ENCODE measurements at regions not wholly inside any gene's neighbourhood (a gene's known extent, or its start where the extent isn't known, plus 50 kb on each side); places are given as distances from the start of the nearest gene placed in this dataset.

DNA sequence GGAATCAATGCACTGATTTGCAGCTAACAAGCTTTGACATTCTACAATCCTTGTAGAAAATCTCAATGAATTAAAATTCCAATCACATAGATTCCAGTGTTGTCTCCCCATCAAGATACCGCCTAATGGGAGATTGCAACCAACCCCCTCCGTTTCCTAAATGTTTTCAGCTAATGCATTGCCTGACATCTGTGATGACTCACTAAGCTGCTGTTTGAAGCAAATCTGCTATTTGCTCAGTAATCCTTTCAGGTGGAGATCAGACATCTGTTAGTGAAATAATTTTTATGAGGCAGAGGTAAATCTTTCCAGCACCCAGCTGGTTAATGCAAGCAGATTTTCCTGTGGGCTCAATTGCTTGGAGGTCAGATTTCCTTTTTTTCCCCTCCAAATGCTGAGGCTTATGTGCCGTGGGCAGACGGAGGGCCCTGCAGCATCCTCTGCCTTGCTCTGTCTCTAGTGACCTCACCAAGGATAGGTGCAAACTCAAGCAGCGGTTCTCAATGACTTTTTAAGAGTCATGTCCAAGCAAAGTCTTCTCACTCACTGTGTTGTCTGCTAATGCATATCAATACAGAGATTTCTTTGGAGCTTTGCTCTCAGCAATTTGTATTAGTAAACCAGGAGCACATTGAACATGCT, 91.1 kb upstream of the RAB3GAP2 start:
- DNase-seq (ENCODE audit: low spot score), result no peak

DNA sequence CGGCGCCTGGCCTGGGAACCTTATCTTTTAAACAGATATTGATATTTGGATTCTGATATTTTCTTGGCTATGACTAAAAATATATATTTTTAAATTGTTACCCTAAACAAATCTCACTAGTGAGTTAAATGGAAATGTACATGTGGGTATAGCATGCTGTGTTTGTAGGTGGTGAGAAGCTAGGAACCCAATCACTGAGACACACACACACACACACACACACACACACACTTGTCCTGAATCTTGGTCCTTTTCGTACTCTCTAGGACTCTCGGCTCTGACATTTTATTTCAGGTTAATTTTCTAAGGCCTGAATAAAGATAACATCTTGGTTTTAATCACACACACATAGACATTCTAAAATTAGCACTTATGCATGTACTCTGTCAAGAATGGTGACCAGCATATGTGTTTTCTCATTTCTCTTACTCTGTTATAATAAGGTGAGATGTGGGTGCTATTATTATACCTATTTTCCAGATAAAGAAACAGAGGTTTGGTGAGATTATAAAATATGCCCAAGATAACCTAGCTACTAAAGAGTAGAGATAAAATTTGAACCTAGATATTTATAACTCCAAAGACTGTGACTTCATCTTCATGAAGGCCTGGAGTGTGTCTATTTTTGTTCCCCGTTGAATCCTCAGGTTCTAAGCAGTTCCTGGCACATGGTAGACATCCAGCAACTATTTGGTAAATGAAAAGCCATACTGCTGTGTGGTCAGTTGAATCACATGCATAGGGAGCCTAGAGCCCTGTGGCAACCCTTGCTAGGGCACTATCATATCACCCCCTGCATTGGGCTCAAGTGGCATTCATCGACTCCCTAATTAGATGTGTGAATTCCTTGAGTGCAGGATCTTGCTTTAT, 85.0 kb upstream of the RAB3GAP2 start:
- DNase-seq (ENCODE audit: low spot score), result no peak

DNA sequence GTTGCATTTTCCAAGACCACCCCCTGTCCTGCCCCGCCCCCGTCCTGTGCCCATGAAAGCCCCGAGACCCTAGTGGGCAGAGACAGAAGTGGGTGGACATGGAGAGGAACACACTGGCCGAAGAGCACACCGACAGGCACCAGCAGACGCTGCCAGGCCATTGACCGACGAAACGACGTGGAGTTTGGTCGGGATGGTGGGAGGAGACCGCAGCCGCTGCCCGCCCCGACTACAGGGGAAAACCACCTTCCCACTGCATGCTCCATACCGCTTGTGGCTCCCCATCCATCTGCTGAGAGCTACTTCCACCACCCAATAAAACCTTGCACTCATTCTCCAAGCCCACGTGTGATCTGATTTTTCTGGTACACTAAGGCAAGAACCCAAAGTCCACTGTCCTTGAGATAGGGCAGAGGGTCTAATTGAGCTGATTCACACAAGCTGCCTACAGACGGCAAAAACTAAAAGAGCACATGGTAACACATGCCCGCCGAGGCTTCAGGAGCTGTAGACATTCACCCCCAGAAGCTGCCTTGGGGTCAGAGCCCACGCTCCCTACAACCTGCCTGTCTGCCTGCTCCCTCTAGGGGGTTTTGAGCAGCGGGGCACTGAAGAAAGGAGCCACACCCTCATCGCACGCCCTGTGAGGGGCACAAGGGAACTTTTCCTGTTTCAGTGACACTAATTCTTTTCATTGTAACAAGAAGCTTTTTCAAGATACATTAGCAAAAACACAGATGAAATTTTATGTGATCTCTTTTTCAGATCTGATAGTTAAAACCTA, 81.2 kb upstream of the RAB3GAP2 start:
- DNase-seq (ENCODE audit: low spot score), result no peak

DNA sequence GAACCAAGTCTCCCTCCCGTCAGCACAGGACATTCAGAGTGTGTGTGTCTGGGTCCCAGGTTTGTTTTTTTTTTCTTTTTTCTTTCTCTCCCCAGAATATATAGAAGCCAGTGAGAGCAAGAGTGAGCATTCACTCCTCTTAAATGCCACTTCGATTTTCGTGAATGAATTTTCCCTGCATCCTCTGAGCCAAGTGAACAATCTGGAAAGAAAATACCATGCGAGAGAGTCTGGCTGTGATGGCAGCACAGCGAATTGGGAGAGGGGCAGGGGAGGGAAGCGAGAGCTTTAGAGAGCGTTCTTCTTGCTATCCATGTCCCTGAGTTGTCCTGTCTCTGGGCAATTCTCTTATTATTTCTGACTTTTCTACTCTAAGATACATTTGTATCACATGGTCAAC, 76.0 kb upstream of the RAB3GAP2 start:
- no peak for DNase-seq (ENCODE audit: low spot score)

DNA sequence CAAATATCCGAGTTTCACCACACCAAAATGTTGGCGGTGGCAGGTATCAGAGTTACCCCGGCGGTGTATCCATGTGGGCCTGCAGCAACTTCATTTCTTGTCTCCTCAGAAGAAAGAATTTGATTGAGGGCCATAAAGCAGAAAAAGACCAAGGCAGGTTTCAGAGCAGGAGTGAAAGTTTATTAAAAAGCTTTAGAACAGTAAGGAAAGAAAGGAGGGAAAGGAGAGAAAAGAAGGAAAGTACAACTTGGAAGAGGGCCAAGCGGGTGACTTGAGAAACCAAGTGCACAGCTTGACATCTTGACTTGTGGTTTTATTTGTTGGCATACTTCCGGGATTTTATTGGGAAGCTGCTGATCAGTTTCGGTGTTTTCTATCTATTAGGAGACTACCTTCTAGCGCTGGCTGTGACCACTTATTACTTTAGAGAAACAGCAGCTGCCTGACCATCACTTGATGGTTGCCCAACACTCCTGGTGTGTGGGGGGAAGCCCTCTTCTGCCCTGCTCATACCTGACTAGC, 75.5 kb upstream of the RAB3GAP2 start:
- no peak for DNase-seq (ENCODE audit: low spot score)

DNA sequence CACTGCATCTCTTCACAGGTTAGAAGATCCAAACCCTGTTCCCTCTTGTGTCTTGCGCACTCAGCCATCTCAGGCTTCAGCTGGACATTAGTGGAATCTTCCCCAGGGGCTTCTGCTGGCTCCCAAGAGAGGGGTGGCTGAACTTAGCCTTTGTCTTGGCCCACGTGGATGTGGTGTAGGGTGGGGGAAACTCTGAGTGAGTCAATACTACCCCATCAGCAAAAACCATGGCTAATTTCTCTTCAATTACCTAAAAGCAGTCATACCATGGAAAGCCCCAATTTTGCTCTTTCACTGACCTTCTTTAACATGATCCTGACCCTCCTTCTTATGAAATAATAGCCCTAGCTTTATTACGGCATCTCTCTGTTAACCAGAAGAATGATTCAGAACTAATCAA, 72.5 kb upstream of the RAB3GAP2 start:
- DNase-seq (ENCODE audit: low spot score), result no peak

DNA sequence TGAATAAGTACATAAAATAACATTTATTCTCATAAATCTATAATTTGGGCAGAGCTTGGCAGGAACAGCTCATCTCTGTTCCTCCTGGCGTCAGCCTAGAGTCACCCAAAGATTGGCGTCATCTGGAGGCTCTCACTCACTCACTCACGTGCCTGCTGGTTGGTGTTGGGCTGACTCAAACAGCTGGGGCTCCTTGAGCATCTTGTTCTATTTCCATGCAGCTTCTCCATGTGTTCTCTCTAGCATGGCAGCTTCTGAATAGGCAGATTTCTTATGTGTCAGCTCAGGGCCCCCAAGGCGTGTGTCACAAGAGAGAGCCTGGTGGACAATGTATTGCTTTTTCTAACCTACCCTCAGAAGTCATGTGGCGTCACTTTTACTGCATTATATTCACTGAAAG, 70.6 kb upstream of the RAB3GAP2 start:
- no peak for DNase-seq (ENCODE audit: low spot score)

DNA sequence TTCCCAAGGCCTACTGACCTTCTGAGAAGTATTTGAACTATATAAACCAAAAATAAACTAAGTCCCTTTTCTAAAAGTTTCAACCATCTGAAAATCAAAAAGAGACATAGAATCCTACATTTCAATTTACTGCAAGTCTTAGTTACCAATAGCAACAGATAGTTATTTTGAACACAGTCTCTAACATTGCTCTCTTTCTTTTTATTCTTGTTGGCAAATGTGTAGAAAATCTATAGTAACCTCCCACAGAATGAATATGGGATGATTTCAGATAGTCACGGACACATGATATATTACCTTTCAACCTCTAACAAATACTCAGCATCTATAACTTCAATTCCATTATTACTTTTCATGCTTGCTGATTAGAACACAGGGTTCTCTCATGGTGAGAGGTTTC, 68.9 kb upstream of the RAB3GAP2 start:
- DNase-seq (ENCODE audit: low spot score), result no peak

DNA sequence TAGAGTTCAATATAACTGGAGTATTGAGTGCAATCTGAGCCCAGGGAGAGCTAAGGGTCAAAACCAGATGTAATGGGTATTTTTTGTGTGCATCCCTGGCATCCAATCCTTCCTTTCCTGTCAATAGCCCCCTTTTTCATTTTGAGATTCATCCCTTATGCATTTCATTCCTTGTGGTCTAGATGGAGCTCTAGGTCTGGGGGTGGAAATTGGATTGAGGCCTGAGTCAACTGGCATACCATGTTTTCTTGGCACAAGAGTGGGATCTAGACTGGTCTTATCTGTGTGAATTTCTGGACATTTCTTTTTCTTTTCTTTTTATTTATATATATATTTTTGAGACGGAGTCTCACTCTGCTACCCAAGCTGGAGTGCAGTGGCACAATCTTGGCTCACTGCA, 67.3 kb upstream of the RAB3GAP2 start:
- no peak for DNase-seq (ENCODE audit: low spot score)

DNA sequence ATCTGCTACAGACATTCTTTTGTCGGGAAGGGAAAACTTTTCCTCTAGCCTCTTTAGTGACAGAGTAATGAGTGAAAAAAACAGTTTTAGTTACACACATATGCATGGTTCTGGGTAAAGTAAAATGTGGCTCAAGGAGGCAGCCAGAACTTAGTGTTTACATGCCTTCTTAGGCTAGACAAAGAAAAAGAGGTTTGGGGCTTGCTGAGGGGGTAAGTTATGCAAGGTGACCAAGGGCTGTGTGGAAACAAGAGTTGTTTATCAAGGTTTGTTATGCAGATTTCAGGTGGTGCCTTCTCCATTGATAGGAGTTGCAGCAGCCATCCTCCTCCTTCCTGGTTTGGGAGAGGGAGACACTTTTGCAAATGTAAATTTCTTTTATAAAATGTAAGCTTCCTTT, 66.5 kb upstream of the RAB3GAP2 start:
- DNase-seq (ENCODE audit: low spot score), result no peak

DNA sequence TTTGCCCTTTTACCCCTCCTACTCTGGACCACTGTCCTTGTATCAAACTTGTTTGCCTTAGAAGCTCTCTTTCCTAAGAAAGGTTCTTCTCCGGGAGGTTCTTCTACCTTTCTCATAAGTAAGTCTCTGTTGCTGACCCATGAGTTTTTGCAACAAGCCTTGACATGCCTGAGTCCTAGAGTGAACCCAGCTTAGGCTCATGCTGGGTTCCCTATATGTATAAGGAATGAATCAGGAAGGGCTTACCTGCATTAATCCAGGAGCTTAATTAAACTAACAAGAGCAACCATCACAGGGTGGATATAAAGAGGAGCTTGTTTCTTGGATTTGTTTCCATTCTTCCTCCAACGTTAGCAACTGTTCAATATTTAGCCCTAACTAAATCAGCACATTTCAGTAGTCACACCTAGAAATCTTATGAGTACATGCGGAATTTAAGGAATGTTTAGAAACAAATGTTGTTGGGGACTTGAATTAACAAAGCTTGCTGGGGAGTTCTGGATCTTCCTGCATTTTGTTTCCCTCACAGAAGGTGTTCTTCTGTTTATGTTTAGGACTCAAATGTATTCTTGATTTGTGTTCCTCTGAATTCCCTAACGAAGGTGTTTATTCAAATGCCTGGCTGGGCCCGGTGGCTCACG, 64.3 kb upstream of the RAB3GAP2 start:
- DNase-seq (ENCODE audit: low spot score), result no peak

DNA sequence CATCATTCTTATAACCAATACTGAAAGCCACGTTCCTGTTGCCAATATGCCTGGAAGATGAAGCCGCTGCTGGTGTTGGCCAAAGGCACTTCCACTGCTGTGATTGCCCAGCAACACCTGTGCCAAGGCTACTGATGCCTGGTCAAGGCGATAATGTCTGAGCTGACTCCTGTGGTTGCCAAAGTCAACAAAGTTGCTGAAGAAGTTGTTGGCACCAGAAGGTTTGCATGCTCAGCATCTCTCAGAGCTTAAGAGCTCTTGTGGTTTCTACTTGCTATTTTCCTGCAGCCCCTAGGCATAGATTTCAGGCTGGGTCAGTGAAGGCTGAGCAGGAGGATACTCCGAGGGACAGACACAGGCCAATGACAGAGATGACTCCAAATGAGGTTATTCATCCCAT, 63.4 kb upstream of the RAB3GAP2 start:
- DNase-seq (ENCODE audit: low spot score), result no peak

DNA sequence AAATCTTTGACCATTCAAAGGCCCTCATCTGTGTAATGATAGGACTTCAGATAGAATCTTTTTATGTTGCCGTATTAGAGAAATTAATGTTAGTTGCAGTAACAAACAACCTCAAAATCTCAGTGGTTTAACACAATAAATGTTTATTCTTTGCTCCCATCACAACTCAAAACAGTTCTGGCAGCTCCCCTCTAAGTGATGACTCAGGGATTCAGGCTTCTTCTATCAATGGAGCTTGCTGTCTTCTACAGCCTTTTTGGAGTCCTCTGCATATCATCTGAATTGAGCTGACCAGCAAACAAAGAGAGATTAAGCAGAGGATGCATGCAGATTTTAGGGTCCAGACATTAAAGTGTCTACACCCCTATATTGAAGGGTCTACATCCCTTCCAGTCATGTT, 59.1 kb upstream of the RAB3GAP2 start:
- no peak for DNase-seq (ENCODE audit: low spot score)

DNA sequence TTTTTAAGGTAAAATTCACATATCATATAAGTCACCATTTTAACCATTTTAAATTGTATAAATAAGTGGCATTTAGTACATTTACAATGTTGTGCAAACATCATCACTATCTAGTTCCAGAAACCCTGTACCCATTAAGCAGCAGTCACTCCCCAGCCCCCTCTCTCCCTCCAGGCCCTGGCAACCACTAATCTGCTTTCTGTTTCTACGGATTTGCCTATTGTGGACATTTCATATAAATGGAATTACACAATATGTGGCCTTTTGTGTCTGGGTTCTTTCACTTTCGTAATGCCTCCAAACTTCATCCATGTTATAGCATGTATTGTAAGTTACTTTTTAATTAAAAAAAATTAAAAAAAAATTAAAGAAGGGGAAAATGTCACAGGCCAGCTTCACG, 58.0 kb upstream of the RAB3GAP2 start:
- no peak for DNase-seq (ENCODE audit: low spot score)

DNA sequence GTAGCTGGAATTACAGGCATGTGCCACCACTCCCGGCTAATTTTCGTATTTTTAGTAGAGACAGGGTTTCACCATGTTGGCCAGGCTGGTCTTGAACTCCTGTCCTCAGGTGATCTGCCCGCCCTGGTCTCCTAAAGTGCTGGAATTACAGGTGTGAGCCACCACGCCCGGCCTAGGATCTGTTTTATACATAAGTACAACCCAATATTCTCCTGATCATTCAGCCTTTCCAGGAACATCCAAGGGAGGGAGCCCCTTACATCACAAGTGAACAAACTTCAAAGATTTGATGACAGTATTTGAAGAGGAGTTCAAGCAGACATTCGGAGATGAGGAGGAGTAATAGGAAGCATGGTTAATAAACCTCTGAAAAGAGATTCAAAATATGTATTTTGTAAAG, 54.9 kb upstream of the RAB3GAP2 start:
- no peak for DNase-seq (ENCODE audit: low spot score)

DNA sequence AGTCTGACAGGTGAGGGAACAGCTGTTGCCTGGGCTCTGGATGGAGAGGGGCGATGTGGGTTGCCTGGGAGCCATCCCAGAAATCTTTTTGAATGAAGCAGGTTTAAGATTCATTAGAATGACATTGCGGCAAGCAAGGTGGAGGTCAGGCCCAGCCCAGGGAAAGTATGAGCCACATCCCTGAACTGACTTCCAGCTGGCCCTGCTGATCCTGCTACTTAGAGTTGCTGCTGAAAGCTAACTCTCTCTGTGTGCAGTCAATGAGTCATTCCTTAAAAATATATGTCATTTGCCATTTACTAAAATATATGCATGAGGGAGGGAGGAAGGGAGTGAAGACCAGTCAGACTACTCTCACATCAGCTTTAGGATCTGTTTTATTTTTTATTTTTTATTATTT, 54.3 kb upstream of the RAB3GAP2 start:
- DNase-seq (ENCODE audit: low spot score), result no peak

DNA sequence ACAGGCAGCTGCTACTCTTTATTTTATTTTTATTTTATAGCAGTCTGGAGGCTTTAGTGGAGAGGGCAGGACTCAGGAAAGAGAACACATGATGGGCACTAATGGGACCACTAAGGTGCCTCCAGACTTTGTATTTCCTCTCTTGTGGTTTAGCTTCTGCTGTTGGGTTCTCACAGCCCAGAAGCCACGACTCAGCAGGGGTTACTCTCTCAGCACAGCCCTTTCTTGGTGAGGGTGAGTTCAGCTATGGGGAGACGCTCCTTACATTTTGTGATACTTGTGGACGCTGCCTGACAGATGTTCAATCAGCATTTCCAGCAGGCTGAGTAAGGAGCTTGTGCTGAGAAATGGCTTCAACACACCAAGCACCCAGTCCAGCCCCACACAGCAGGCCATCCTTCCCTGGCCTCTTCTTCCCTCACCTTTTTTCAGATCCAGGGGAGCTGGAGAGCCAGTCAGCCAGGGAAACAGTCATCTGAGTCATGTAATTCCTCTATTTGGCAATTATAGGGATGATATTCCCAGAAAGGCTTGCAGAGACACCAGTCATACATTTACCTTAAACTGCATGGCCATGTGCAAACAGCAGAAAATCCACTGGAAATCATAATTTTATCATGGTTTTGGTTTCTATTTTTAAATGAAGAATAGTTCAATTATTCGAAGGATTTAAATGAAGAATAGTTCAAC, 53.2 kb upstream of the RAB3GAP2 start:
- DNase-seq (ENCODE audit: low spot score), result no peak

DNA sequence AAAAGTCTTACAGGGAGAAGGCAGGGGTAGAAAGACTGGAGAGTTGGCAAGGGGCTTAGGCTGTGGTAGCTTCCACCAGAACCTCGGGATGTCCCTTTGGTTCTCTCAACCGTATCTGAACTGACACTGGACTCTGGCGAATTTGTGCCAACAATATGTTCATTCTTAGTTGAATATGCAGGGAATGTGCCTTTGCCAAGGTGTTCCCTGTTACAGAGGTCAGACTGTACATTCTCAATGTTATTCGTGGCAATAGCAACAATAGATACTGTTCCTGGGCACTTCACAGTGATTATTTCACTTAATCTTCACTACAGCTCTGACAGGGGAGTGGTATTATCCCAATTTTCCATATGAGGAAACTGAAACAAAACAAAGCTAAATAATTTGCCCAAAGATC, 51.5 kb upstream of the RAB3GAP2 start:
- no peak for DNase-seq (ENCODE audit: low spot score)

DNA sequence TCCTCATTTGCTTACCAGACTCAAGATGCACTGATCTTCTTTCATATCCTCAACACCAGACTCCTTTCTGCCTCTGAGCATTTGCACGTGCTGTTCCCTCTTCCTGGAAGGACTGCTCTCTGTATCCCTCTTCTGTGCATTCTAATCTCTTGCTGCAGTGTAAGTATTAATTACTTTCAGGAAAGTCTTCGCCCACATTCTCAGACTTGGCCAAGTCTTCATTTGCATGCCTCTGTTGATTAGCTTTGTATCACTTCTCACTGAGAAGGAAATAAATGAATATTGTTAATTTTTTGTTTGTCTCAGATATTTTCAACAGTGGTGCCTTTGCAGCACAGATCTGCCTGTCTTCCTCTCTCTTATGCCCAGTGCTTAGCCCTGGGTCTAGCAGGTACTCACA, 50.3 kb upstream of the RAB3GAP2 start:
- no peak for DNase-seq (ENCODE audit: low spot score)

Data from HuH-7 (cell line).